SK-N-SH (cell line): ENCODE measurements at regions not wholly inside any gene's neighbourhood (a gene's known extent, or its start where the extent isn't known, plus 50 kb on each side); places are given as distances from the start of the nearest gene placed in this dataset.

Source experiments
- CTCF ChIA-PET: fragments of 300-600, 350-600 bp; formaldehyde crosslinking; extraction: SDS; loops from one replicate; lab custom pipeline; 2021; lab: Yijun Ruan, JAX
- POLR2A ChIA-PET: fragments of 350-600 bp; sonication (Branson Sonifier 250); formaldehyde crosslinking; extraction: SDS; loops from one replicate; lab custom pipeline; 2020; ENCODE audit warnings: antibody characterized with exemption, inconsistent platforms; lab: Yijun Ruan, JAX
- DNase-seq: peaks from one replicate; pipeline ENCODE4 v3.0.0; 2012
- H2AFZ ChIP-seq: fragments of 200-600 bp; sonication (generic); 2 replicates; pipeline ENCODE4 v1.8.1; 2016; ENCODE audit warnings: antibody characterized with exemption, mild to moderate bottlenecking, low read depth
- H3F3A ChIP-seq: fragments of 200-600 bp; sonication (generic); replicated peaks from 2 replicates; pipeline ENCODE3; 2016; ENCODE audit warnings: antibody characterized with exemption, mild to moderate bottlenecking; ENCODE audit not compliant: insufficient read depth
- H3K27ac ChIP-seq, 2 experiments: fragments of 200-500 bp in 1 of 2; fragments of 200-600 bp in 1 of 2; sonication (Bioruptor generic) in 1 of 2; sonication (generic), shearing (Covaris generic) in 1 of 2; 2 replicates each; pipeline versions ENCODE4 v1.5.1 to v1.6.1; 2014 to 2016; ENCODE audit warnings: low read depth in 2 of 2, inconsistent platforms in 1 of 2, low read length in 1 of 2, mild to moderate bottlenecking in 1 of 2, mixed read lengths in 1 of 2
- H3K27me3 ChIP-seq: fragments of 200-600 bp; sonication (generic), shearing (Covaris generic); 2 replicates; pipeline ENCODE4 v1.6.1; 2016; ENCODE audit warnings: mixed run types; ENCODE audit not compliant: insufficient read depth
- H3K36me3 ChIP-seq, 2 experiments: fragments of 200-500 bp in 1 of 2; fragments of 200-600 bp in 1 of 2; sonication (Bioruptor generic) in 1 of 2; sonication (generic) in 1 of 2; replicated peaks in 1 of 2; 2 replicates each; pipeline versions ENCODE3 to v1.5.1; 2014 to 2016; ENCODE audit warnings: low read length in 1 of 2, mild to moderate bottlenecking in 1 of 2; ENCODE audit not compliant: insufficient read depth in 2 of 2, control insufficient read depth in 1 of 2
- H3K4me1 ChIP-seq, 2 experiments: fragments of 200-500 bp in 1 of 2; fragments of 200-600 bp in 1 of 2; sonication (Bioruptor generic) in 1 of 2; sonication (generic), shearing (Covaris generic) in 1 of 2; 2 replicates each; pipeline versions ENCODE4 v1.5.1 to v1.6.1; 2014 to 2016; ENCODE audit warnings: low read depth in 1 of 2, low read length in 1 of 2, mixed run types in 1 of 2; ENCODE audit not compliant: insufficient read depth in 2 of 2, control insufficient read depth in 1 of 2
- H3K4me2 ChIP-seq: fragments of 200-600 bp; sonication (generic), shearing (Covaris generic); 2 replicates; pipeline ENCODE4 v1.6.1; 2017; ENCODE audit warnings: mixed run types
- H3K4me3 ChIP-seq, 2 experiments: fragments of 200-500 bp in 1 of 2; fragments of 200-600 bp in 1 of 2; sonication (Bioruptor generic) in 1 of 2; sonication (generic), shearing (Covaris generic) in 1 of 2; 2 replicates each; pipeline versions ENCODE4 v1.5.1 to v1.8.1; 2014 to 2016; ENCODE audit warnings: low read depth in 2 of 2, inconsistent platforms in 1 of 2, low read length in 1 of 2, mild to moderate bottlenecking in 1 of 2, mixed read lengths in 1 of 2, moderate library complexity in 1 of 2
- H3K79me2 ChIP-seq: fragments of 200-600 bp; sonication (generic); 2 replicates; pipeline ENCODE4 v1.8.1; 2017; ENCODE audit warnings: mild to moderate bottlenecking; ENCODE audit not compliant: insufficient read depth
- H3K9ac ChIP-seq: fragments of 200-600 bp; sonication (generic); 2 replicates; pipeline ENCODE4 v1.6.1; 2017; ENCODE audit warnings: mixed run types
- H3K9me2 ChIP-seq: fragments of 200-600 bp; sonication (generic); 2 replicates; pipeline ENCODE4 v1.6.1; 2017; ENCODE audit warnings: mixed run types
- H3K9me3 ChIP-seq: fragments of 200-600 bp; sonication (generic); 2 replicates; pipeline ENCODE4 v1.6.1; 2017; ENCODE audit warnings: mixed run types, mild to moderate bottlenecking, moderate library complexity
- H4K20me1 ChIP-seq: fragments of 200-600 bp; sonication (generic); 2 replicates; pipeline ENCODE4 v1.6.1; 2017; ENCODE audit warnings: mild to moderate bottlenecking, mixed run types; ENCODE audit not compliant: insufficient read depth
- ELF1 ChIP-seq: IDR thresholded peaks from 2 replicates; pipeline ENCODE4 v1.4.0; 2012
- EP300 ChIP-seq, 2 experiments: IDR thresholded peaks; 2 replicates each; pipeline versions ENCODE4 v1.4.0 to v1.6.1; 2012; ENCODE audit warnings: borderline replicate concordance in 1 of 2, low read depth in 1 of 2, low read length in 1 of 2
- FOSL2 ChIP-seq: IDR thresholded peaks from 2 replicates; pipeline ENCODE4 v1.4.0; 2012; ENCODE audit warnings: low read depth, mild to moderate bottlenecking, moderate library complexity, borderline replicate concordance
- GABPA ChIP-seq: IDR thresholded peaks from 2 replicates; pipeline ENCODE4 v1.4.0; 2012; ENCODE audit warnings: low read depth, mild to moderate bottlenecking
- GATA2 ChIP-seq: sonication (generic); formaldehyde crosslinking; IDR thresholded peaks from 2 replicates; pipeline ENCODE4 v1.5.0; 2020; ENCODE audit warnings: mild to moderate bottlenecking, missing genetic modification reagents
- IRF3 ChIP-seq: fragments of 150-350 bp; IDR thresholded peaks from 2 replicates; pipeline ENCODE4 v1.6.1; 2016; ENCODE audit warnings: mild to moderate bottlenecking, low read depth, low read length
- JUND ChIP-seq: IDR thresholded peaks from 2 replicates; pipeline ENCODE4 v1.4.0; 2012
- MAX ChIP-seq: IDR thresholded peaks from 2 replicates; pipeline ENCODE4 v1.4.0; 2012; ENCODE audit warnings: low read depth
- MXI1 ChIP-seq: IDR thresholded peaks from 2 replicates; pipeline ENCODE4 v1.6.1; 2012; ENCODE audit warnings: mild to moderate bottlenecking, low read depth, low read length, improper control_type of control experiment
- NRF1 ChIP-seq: IDR thresholded peaks from 2 replicates; pipeline ENCODE4 v1.6.1; 2012; ENCODE audit warnings: low read depth, mild to moderate bottlenecking, low read length
- PBX3 ChIP-seq: IDR thresholded peaks from 2 replicates; pipeline ENCODE4; 2012
- RCOR1 ChIP-seq: fragments of 150-350 bp; IDR thresholded peaks from 2 replicates; pipeline ENCODE4 v1.6.1; 2017; ENCODE audit warnings: antibody characterized with exemption, low read length
- RFX5 ChIP-seq: IDR thresholded peaks from 2 replicates; pipeline ENCODE4 v1.6.1; 2012; ENCODE audit warnings: mild to moderate bottlenecking, improper control_type of control experiment, low read length
- RXRA ChIP-seq: IDR thresholded peaks from 2 replicates; pipeline ENCODE4 v1.4.0; 2012; ENCODE audit warnings: low read depth, mild to moderate bottlenecking, borderline replicate concordance
- SMC3 ChIP-seq: IDR thresholded peaks from 2 replicates; pipeline ENCODE4 v1.6.1; 2012; ENCODE audit warnings: low read depth, low read length, improper control_type of control experiment
- TAF1 ChIP-seq: IDR thresholded peaks from 2 replicates; pipeline ENCODE4 v1.6.1; 2012; ENCODE audit warnings: low read depth, mild to moderate bottlenecking, low read length, moderate library complexity, borderline replicate concordance
- TCF12 ChIP-seq: IDR thresholded peaks from 2 replicates; pipeline ENCODE4 v1.4.0; 2012
- TEAD4 ChIP-seq: IDR thresholded peaks from 2 replicates; pipeline ENCODE4 v1.4.0; 2012; ENCODE audit warnings: mild to moderate bottlenecking, borderline replicate concordance; ENCODE audit not compliant: insufficient read depth
- YY1 ChIP-seq: IDR thresholded peaks from 2 replicates; pipeline ENCODE4 v1.4.0; 2012; ENCODE audit warnings: low read depth, mild to moderate bottlenecking
- WGBS: methylation state at CpG from one replicate; pipeline ENCODE4 v1.1.6; 2017; ENCODE audit warnings: low lambda C conversion rate; 5-methylcytosine and 5-hydroxymethylcytosine counted together
- TF ChIP-seq, protein P1 (sequence below): fragments of 150-350 bp; IDR thresholded peaks from 2 replicates; pipeline ENCODE4 v1.6.1; 2017; ENCODE audit warnings: antibody characterized with exemption, low read length, low read depth, borderline replicate concordance
- TF ChIP-seq, protein P2 (sequence below): IDR thresholded peaks from 2 replicates; pipeline ENCODE4 v1.4.0; 2012; ENCODE audit warnings: low read depth, borderline replicate concordance
- TF ChIP-seq, protein P3 (sequence below): fragments of 200-600 bp; sonication (generic); IDR thresholded peaks from 2 replicates; pipeline ENCODE4 v1.6.1; 2017; ENCODE audit warnings: antibody characterized with exemption, mild to moderate bottlenecking, moderate library complexity

- DNase-seq: no peak
- ChIA-PET CTCF (no interaction called here), POLR2A (no interaction called here)
- no peaks in the 10 kb centered on the region for H3K36me3 ChIP-seq
- no peak overlapping the region for H3K9ac ChIP-seq
- 6% methylated on average over 1 of the region's 1 CpG for whole genome bisulfite sequencing
- no peaks in the 10 kb centered on the region for H4K20me1 ChIP-seq
- H3K4me1 ChIP-seq: no peaks in the 10 kb centered on the region
- no peaks in the 10 kb centered on the region for H3K27me3 ChIP-seq
- H3F3A ChIP-seq: no peaks in the 10 kb centered on the region
- H3K4me2 ChIP-seq: no peak overlapping the region
- TF ChIP-seq PBX3 (no peak), NRF1 (no peak), YY1 (no peak), GABPA (no peak), TAF1 (no peak), MAX (no peak), JUND (no peak), TCF12 (no peak), RFX5 (no peak), GATA2 (CRISPR knock-in tag) (no peak), ELF1 (no peak), MXI1 (no peak), IRF3 (no peak)
- TF ChIP-seq, protein P1, sequence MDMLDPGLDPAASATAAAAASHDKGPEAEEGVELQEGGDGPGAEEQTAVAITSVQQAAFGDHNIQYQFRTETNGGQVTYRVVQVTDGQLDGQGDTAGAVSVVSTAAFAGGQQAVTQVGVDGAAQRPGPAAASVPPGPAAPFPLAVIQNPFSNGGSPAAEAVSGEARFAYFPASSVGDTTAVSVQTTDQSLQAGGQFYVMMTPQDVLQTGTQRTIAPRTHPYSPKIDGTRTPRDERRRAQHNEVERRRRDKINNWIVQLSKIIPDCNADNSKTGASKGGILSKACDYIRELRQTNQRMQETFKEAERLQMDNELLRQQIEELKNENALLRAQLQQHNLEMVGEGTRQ: no peak
- H3K79me2 ChIP-seq: no peaks in the 10 kb centered on the region
- no peak overlapping the region for H3K4me3 ChIP-seq
- no peaks in the 10 kb centered on the region for H3K9me2 ChIP-seq
- no peak overlapping the region for H2AFZ ChIP-seq
- H3K27ac ChIP-seq: no peak overlapping the region
- no peaks in the 10 kb centered on the region for H3K9me3 ChIP-seq
Observed at GRCh38 chr1:194273660-194274059, 1087.2 kb upstream of the B3GALT2 start.

DNA sequence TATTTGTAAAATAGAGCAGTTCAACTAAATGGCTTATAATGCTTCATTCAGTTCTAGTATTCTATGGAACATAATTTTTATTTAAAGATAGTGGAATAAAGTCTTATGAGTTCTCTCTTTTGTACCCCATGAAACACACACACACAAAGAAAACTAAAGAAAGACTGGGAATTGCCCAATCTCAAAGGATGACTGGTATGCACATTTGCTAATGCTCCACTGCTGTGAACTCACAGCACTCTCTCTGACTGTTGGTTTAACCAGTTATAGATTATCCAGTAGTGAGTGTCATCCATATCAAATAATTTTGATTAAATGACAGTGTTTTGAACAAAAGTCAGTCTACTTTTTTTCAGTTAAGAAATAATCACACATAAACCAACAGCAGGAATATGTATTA is 1082.4 kb upstream of the B3GALT2 start:
- no peak for DNase-seq
- TF ChIP-seq RCOR1 (no peak), IRF3 (no peak), TEAD4 (no peak), FOSL2 (no peak), EP300 (IDR thresholded peaks at IDR 0.05; ENCODE audit: borderline replicate concordance in 1 of 2, low read depth in 1 of 2, low read length in 1 of 2) (no peak), RFX5 (no peak), NRF1 (no peak), SMC3 (no peak), JUND (no peak), RXRA (no peak)
- TF ChIP-seq, protein P2, sequence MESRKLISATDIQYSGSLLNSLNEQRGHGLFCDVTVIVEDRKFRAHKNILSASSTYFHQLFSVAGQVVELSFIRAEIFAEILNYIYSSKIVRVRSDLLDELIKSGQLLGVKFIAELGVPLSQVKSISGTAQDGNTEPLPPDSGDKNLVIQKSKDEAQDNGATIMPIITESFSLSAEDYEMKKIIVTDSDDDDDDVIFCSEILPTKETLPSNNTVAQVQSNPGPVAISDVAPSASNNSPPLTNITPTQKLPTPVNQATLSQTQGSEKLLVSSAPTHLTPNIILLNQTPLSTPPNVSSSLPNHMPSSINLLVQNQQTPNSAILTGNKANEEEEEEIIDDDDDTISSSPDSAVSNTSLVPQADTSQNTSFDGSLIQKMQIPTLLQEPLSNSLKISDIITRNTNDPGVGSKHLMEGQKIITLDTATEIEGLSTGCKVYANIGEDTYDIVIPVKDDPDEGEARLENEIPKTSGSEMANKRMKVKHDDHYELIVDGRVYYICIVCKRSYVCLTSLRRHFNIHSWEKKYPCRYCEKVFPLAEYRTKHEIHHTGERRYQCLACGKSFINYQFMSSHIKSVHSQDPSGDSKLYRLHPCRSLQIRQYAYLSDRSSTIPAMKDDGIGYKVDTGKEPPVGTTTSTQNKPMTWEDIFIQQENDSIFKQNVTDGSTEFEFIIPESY: no peak
- TF ChIP-seq, protein P3, sequence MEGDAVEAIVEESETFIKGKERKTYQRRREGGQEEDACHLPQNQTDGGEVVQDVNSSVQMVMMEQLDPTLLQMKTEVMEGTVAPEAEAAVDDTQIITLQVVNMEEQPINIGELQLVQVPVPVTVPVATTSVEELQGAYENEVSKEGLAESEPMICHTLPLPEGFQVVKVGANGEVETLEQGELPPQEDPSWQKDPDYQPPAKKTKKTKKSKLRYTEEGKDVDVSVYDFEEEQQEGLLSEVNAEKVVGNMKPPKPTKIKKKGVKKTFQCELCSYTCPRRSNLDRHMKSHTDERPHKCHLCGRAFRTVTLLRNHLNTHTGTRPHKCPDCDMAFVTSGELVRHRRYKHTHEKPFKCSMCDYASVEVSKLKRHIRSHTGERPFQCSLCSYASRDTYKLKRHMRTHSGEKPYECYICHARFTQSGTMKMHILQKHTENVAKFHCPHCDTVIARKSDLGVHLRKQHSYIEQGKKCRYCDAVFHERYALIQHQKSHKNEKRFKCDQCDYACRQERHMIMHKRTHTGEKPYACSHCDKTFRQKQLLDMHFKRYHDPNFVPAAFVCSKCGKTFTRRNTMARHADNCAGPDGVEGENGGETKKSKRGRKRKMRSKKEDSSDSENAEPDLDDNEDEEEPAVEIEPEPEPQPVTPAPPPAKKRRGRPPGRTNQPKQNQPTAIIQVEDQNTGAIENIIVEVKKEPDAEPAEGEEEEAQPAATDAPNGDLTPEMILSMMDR: no peak

More for the DNA sequence above, 1082.4 kb upstream of the B3GALT2 start:
- Histone ChIP-seq H3K9me3 (no peaks in the 10 kb centered on the region), H2AFZ (no peak overlapping the region), H3K9me2 (no peaks in the 10 kb centered on the region), H4K20me1 (no peaks in the 10 kb centered on the region), H3K27me3 (no peaks in the 10 kb centered on the region), H3K4me3 (no peak overlapping the region), H3K36me3 (no peaks in the 10 kb centered on the region), H3F3A (no peaks in the 10 kb centered on the region), H3K27ac (no peak overlapping the region), H3K9ac (no peak overlapping the region), H3K4me1 (no peaks in the 10 kb centered on the region), H3K79me2 (no peaks in the 10 kb centered on the region), H3K4me2 (no peak overlapping the region)
- ChIA-PET CTCF (no interaction called here), POLR2A (no interaction called here)
